NB4 (cell line): ENCODE measurements at regions not wholly inside any gene's neighbourhood (a gene's known extent, or its start where the extent isn't known, plus 50 kb on each side); places are given as distances from the start of the nearest gene placed in this dataset.

Experiments used
- CTCF ChIP-seq: IDR thresholded peaks from one replicate; pipeline ENCODE4 v1.5.1; 2012; ENCODE audit warnings: low read depth, low read length
- MAX ChIP-seq: IDR thresholded peaks from 2 replicates; pipeline ENCODE4 v1.6.1; 2011; ENCODE audit warnings: low read depth, low read length
- MYC ChIP-seq: IDR thresholded peaks from 2 replicates; pipeline ENCODE4 v1.6.1; 2011; ENCODE audit warnings: low read depth, low read length
- POLR2A ChIP-seq: IDR thresholded peaks from 2 replicates; pipeline ENCODE4 v1.6.1; 2011; ENCODE audit warnings: mild to moderate bottlenecking; ENCODE audit not compliant: insufficient read length; ENCODE audit errors: extremely low read depth

- TF ChIP-seq CTCF (no peak), POLR2A (no peak), MAX (no peak), MYC (no peak)
Measured at GRCh38 chr20:52880259-52880658, 91.9 kb upstream of the TSHZ2 start.
